Stimulated activated CD4-positive, alpha-beta T cell treated with anti-CD3 and anti-CD28 coated beads, Interleukin-1b, Interleukin-23, amount 100 ng/mL, for 48 hours (primary cell): ENCODE measurements at regions not wholly inside any gene's neighbourhood (a gene's known extent, or its start where the extent isn't known, plus 50 kb on each side); places are given as distances from the start of the nearest gene placed in this dataset.
"Not testable (repeated sequence)": the region's sequence is repeated elsewhere in the genome, so short reads cannot be mapped to it uniquely, and the experiment has no call there.

Experiments used
- DNase-seq: peaks from one replicate; pipeline ENCODE4 v3.0.0-alpha.2; 2020

GRCh38 chr4:117577686-117578311 is 456.5 kb upstream of the NDST3 start:
- no peak for DNase-seq

DNA sequence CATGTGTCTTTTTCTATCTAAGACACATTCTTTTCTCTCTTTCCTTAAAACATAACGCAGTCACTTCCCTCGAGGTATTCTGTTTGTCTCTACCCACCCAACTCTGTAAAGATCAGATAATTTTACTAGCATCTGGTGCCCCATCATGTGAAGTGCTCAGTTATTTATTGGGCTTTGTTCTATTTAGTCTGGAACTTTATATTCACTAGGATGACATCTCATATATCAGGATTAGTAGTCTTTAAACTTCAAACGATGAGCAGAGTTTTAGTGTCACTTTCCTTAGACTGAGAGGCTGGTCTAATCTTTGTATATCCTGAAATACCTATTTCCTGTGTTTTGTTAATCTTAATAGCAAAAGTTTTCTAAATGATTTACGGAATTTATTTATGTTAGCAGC is 445.5 kb upstream of the NDST3 start:
- DNase-seq = no peak

DNA sequence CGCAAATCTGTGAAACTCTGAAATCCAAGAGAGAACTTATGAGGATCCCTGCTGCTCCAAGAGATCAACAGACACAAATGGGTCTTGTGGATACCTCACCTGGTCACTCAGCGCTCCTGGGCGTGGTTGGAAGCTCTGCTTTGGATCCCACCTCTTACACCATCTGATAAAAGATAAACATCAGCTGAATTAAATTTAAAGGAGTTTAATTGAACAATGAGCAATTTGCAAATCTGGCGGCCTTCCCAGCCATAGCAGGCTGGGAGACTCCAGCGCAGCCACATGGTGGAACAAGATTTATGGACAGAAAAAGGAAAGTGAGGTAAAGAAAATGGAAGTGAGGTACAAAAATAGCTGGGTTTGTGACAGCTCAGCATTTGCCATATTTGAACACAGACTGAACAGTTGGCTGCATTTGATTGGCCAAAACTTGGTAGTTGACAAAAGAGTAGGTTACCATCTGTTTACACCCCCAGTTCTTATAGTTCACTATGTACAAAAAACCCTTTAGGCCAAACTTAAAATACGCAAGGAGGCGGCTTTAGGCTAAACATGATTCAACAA is 437.3 kb upstream of the NDST3 start:
- DNase-seq = no peak

DNA sequence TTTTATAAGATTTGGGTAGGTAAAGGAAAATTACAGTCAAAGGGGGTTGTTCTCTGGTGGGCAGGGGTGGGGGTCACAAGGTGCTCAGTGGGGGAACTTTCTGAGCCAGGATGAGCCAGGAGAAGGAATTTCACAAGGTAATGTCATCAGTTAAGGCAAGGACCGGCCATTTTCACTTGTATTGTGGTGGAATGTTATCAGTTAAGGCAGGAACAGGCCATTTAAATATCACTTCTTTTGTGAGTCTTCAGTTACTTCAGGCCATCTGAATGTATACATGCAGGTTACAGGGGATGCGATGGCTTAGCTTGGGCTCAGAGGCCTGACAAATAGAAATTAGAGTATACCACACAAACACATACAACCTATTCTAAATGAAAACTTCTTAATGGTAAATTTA is 434.9 kb upstream of the NDST3 start:
- not testable (repeated sequence) for DNase-seq

GRCh38 chr4:117600936-117601335 is 433.4 kb upstream of the NDST3 start:
- not testable (repeated sequence) for DNase-seq

DNA sequence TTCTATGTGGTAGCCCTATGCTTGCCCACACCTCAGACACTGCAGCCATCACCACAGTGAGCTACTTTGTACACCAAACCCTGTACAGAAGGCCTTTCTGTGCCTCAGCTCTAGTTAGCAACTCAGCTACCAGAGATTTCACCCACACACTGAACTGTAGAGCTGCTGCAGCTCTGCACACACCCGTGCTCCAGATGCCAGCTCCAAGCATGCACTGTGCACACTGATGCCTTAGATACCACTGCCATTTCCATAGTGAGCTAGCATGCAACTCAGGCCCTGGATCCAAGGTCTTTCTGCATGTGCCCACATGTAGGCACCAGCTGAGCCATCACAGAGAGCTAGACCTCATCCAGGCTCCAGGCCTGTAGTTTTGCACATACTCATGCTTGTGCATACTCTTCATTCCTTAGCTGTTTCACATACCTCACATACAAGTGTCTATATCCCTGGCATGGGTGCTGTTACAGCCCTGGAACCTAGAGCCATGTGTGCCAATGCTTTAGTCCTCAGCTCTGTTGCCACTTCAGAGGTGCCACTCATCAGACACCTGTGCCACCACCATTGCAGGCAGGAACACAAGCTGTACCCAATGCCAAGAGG is 423.5 kb upstream of the NDST3 start:
- DNase-seq = no peak

DNA sequence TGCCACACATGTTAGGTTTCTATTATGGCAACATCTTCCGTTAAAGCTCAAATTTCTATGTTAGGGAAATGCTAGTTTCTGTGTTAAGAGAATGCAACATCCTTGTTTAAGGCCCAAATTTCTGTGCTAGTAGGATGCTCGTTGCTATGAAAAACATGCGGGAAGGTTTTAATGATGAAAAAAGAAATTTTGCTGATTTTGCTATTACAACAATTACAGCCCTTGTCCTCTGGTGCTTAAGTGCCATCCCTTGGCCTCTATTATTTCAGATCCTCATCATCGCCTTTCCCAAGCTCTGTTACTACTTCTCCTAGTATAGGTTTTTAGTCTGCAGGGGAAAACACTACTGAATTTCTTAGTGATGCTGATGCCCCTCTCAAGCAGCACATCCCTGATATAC is 412.6 kb upstream of the NDST3 start:
- DNase-seq = no peak

DNA sequence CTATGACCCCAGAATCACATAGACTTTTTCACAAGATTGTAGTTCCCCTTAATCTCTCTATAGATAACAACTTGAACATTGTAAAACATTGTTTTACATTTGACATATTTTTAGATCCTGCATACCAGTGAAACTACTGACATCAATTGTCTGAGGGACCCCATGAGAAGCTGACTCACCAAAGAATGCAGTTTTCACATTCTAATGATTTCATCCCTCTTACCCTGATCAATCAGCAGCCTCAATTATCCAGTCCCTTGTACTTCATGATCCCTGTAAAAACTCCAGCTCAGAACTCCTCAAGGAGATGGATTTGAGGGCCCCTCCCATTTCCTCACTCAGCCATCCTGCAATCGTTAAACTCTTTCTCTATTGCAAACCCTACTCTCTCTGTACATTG is 411.0 kb upstream of the NDST3 start:
- no peak for DNase-seq

DNA sequence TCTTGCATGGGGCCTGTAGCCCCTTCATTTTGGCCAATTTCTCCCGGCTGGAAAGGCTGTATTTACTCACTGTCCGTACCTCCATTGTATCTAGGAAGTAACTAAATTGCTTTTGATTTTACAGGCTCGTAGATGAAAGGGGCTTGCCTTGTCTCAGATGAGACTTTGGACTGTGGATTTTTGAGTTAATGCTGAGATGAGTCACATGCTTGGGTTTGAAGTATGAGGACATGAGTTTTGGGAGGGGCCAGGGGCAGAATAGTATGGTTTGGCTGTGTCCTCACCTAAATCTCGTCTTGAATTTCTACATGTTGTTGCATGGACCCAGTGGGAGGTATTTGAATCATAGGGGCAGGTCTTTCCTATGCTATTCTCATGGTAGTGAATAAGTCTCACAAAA is 407.6 kb upstream of the NDST3 start:
- no peak for DNase-seq

DNA sequence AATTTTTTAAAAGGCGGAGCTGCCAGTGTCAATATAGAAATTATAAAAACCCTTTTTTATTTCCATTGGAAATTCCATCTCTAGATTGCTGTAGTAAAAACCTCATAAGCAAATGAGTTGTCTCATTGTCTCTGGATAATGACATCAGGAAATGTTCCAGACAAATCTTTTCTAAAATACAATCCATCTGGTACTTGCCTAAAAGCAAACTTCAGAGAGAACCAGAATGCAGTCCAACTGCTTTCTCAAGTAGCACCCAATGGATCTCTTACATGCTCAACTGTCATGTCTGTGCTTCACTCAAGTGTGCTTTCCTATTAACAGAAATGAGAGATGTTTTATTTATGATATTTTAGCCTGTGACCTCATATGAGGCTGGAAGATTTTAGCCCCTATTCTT is 399.6 kb upstream of the NDST3 start:
- DNase-seq = no peak

- no peak for DNase-seq
These were observed 396.9 kb upstream of the NDST3 start for GRCh38 chr4:117637347-117637746.

DNA sequence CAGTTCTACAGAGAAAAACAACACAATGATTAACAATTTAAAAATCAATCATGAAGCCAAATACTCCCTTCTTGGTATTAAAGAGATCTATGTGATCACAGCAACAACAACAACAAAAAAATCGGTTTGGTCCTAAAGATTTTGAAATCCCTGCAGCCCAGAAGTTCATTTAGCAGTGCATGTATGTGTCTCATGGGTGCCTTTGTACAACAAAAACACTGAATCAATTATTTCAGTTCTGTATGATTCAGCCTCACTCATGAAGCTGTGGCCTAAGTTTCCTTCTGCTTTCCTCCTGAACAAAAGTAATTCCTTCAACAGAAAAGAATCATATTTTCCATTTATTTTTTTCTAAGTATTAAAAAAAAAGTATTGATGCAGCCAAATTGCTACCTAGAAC is 393.4 kb upstream of the NDST3 start:
- DNase-seq = no peak

DNA sequence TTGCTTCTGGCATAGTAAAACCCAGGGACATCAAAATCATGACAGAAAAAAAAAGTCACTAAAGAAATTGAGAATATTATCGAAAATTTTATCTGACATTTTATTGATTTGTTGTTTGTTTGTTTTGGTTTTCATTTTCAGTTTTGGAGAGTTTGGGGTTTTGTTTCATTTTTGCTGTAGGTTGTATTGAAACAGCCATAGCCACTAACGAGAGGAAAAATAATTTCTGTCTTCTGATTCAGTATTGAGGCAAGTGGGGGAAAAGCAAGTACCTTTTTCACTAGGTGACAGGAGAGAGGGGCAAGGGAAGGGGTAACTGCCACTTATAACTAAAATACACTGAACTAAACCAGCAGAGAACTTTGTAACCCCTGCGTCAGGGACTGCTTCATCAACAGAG is 392.8 kb upstream of the NDST3 start:
- DNase-seq = no peak

- no peak for DNase-seq
These were observed 380.2 kb upstream of the NDST3 start for GRCh38 chr4:117654079-117654478.

GRCh38 chr4:117660668-117661067 is 373.6 kb upstream of the NDST3 start:
- DNase-seq = no peak

DNA sequence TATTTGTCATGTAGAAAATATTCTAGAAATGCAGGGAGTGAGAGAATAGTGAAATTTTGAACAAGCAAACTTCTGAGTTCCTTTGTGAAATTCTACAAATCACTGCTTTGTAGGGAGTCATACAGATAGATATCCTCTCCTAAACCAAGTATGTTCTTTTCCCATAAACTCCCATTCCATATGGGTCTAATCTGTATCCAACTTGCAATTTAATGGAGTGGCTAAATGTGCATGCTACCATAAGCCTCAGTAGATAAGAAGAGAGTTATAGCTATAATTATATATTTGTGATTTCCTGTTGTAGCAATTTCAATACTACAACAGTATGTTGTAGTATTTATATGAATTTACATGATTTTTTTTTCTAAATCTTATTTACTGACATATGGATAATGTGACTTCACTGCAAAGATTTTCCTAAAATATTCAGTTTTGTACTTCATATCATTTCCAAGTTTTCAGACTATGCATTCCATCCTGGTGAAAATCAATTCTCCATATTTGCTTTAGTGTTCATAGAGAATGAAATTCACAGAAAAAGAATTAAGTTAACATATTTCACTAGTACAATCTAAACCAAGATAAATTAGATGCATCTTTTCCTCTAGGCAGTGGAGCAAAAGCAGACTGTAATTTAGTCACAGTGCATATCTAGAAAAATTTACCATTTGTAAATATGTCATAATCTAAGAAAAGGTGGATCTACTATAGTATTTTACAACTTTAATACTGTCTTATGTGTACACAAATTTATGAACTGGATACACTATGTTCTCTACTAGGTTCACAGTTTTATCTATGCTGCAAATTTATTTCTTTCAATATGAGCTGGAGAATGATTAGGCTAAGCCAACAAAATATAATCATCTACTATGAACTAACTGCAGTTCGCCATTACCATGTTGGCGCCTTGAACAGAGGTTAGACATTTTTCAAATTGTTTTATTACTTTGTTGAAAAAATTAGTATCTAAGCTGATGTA is 372.9 kb upstream of the NDST3 start:
- DNase-seq = no peak

DNA sequence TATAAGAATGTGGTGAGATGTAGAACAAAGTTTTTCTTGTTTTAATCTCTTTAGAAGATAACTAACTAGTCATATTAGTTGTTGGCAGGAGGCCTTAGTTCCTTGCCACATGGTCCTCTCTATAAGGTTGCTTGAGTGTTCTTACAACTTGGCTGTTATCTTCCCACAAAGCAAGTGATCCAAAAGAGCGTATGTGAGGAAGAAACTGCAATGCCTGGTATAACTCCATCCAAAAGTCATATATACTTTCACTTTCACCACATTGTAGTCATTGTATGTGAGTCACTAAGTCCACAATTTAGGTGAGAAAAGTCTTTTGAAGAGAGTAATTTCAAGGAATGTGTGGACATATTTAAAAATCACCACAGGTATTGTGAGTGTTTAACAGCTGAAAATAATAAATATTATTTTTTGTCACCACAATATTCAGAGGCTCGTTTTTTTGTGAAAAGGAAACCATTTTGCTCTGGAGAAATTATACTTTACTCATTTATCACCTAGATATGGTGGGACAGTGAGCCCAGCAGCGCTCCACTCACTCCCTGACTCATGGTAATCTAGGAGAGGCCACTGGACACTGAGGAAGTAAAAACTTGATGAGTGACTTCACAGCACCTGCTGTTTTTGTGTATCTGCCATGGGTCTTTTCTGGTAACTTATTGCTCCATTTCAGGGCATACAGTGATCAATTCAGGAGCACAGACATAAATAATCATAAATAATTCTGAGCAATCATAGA is 369.4 kb upstream of the NDST3 start:
- no peak for DNase-seq

- DNase-seq = no peak
These were observed 358.1 kb upstream of the NDST3 start for GRCh38 chr4:117676153-117676552.

- no peak for DNase-seq
These were observed 355.4 kb upstream of the NDST3 start for GRCh38 chr4:117678861-117679260.

DNA sequence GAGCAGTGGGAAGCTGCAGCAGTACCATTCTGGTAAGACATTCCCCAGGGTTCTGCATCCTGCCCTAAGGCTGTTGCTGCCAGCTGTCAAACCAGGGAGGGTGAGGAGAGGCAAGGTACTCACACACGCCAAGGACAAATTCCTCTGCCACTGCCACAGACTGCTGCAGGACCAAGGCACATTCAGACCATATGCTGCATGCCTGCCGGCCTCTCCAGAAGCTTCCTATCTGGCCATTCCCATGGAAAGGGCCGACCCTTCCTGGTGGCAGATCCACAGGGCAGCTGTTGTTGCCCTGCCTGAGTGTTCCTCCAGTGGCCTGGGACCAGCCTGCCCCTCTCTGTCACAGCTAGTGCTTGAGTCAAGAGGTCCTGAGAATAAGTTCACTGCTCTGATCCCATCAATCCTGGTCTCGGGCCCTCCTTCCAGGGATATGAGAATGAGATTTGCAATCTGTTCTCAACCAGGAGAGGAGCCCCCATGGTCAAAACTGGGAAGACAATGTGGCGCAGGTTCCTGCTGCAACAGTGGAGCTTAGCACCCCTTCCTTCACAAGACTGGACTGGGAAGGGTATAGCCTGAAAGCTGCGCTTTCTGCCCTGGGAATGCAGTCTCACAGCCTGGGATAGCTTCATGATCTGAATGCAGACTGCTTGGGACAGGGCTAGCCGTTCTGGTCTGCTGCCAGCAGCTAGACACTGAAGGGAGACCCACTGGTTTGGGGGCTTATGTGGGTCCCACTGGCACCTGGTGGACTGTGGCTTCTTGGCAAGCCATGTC is 342.5 kb upstream of the NDST3 start:
- no peak for DNase-seq

DNA sequence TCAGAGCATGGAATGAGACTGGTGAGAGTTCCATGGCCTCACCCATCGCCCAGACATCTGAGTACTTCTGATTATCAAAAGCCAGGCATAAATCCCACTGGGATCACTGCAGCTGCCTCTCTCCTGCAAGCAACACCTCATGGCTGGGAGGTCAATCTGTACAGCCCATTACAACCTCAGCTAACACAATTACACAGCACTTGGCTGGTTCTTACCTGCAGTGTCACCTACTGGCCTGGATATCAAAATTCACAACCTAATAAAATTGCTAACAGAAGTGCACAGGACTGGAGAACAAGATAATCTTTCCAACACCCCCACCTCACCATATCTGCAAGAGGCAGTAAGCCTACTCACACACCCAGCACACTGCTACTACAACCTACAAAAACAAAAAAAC is 341.7 kb upstream of the NDST3 start:
- DNase-seq = no peak

DNA sequence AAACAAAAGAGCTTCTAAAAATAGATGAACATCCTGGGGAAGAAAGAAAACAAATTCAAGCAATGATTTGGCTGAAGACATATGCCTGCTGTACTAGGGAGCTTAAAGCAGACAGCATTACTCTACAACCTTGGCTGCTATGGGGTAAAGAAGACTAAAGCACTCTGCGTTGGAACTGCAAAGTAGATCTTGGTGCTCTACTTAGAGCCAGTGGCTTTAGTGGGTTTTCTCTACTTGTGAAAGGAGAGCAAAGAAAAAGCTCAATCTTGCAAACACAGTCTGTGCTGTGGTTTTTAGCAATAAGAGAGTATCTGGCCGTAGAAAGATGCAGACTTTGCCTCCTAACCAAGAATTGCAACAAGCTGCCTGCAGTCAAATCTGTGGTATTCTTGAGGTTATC is 334.7 kb upstream of the NDST3 start:
- no peak for DNase-seq
